Inflammatory macrophage treated with lipopolysaccharide for 4 hours (primary cell): ENCODE measurements at regions not wholly inside any gene's neighbourhood (a gene's known extent, or its start where the extent isn't known, plus 50 kb on each side); places are given as distances from the start of the nearest gene placed in this dataset.
"Not testable (repeated sequence)": the region's sequence is repeated elsewhere in the genome, so short reads cannot be mapped to it uniquely, and the experiment has no call there.

Source experiments
- DNase-seq: peaks from one replicate; pipeline ENCODE4 v3.0.0-alpha.2; 2020

DNA sequence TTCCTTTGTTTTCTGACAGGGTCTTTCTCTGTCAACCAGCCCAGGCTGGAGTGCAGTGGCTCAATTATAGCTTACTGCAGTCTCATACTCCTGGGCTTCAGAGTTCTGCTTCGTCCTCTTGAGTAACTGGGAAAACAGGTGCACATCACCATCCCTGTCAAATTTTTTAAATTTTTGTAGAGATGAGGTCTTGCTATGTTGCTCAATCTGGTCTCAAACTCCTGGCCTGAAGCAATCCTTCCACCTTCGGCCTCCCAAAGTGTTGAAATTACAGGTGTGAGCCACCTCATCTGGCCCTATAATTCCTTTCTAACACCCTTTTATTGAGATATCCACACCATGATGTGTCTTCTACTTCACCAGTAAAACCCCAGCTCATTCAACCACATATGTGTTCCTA, 341.6 kb upstream of the PCSK5 start:
- DNase-seq: no peak

DNA sequence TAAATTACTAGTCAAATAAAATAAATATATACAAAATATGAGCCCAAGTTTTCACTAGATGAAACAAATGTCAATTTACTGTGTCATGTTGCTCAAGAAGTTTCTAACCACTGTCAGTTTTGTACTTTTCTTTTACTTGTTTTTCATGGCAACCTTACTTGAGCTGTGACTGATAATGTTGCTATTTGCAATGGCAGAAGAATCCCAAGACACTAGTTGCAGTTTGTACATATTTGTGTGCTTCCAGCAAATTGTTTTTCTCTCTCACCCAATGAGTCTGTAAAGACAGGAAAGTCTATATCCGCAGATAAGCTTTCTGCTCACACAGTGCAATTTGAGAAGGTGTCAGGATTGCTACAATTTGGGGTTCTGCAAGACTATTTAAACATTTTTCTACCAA, 338.6 kb upstream of the PCSK5 start:
- DNase-seq: no peak

DNA sequence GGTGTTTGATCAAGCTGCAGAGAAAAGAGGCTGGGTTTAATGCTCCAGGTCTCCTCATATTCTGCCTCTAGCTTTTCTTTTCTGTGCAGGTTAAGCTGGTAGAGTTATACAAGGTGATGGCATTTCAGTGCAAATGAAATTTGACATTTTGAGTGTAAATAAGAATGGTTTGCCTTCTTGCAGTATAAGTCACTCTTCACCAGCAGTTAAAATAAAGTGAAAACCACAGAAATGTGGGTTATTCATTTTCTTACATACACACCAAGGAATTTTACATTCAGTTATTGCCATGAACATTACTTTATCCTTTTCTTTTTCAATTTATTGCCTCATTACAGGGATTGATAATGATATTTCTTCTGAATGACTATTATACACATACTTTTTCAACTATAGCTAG, 337.5 kb upstream of the PCSK5 start:
- no peak for DNase-seq

DNA sequence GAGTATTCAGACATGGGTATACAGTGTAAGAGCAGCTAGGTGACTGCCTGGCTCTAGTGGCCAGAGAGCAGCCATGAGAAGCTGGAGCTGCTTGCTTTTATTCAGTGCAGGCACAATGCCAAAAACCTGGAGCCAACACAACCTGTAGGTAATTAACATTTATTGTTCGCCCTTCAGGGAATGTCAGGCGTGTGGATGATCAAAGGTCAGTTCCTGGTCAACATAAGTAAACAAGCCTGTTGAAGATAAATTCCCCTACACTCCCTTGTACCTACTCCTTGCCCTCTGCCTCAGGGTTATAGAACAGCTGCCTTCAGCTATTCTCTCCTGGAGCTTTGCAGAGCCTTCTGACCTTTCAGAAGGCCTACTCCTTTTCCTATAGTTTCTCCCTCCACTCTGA, 323.7 kb upstream of the PCSK5 start:
- DNase-seq: not testable (repeated sequence)

DNA sequence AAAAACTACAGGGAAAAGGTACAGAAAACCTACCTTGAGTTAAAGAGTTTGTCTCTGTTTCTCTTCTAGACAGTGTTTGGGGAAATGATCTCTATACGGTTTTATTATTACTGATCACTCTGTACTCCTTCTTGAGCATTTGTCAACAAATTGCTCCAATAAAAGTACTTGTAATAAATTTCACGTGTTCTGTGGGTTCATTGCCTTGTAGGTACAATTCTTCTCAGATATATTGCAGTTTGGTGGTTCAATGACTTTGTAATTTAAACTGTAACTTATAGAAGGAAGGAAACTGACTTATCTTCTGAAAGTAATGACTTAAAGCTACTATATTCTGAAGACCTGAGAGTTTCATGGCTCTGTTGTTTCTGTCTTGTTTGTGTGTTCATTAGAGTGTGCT, 319.9 kb upstream of the PCSK5 start:
- DNase-seq: no peak

DNA sequence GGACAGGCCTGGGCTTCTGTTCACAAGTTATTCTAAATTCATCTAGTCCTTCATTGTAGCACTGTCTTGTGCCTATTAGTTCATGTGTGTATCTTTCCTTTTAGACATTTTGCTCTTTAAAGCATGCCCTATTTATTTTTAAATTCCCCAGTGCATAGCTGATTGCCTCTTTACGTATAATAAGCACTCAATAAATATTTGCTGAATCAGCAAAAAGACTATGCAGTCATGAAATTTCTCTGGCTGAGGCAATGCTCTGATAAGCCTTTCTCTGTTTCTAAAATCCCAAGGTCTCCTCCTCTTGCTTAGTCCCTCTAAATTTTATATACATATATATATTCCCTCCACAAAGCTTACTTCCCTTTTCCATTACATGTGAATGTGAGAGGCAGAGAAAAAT, 315.9 kb upstream of the PCSK5 start:
- no peak for DNase-seq

DNA sequence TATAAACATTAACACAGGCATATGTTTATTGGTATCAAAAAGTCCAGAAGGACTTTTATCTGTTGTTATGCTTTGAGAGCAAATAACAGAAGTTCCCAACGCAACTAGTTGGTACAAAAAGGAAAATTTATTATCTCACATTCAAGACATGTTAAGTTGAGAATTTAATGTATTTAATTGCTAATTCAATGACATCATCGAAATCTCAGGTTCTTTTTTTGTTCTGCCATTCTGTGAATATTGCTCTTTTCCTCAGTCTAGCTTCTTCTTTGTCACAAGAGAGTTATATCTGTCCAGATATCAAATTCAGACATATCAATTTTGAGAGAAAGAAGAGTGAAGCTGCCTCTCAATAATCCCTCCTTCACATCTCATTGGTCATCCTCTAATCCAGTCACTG, 307.6 kb upstream of the PCSK5 start:
- DNase-seq: no peak

DNA sequence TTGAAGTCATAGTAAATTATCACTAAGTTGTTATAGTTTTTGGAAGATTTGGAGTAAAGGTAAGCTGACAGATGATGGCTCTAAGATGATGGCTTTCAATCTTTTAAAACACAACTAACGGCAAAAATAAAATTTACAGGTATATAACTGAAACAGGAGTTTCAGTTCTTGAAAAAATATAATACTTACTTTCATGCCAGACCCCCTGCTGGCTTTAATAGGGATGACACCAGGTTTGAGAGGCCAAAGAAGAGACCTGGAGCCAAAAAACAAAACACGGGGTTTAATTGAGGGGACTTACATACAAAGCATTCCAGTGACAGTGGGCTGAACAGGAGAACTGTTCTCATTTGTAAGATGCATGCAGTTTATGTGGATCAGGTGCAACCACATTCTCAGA, 301.7 kb upstream of the PCSK5 start:
- DNase-seq: no peak

DNA sequence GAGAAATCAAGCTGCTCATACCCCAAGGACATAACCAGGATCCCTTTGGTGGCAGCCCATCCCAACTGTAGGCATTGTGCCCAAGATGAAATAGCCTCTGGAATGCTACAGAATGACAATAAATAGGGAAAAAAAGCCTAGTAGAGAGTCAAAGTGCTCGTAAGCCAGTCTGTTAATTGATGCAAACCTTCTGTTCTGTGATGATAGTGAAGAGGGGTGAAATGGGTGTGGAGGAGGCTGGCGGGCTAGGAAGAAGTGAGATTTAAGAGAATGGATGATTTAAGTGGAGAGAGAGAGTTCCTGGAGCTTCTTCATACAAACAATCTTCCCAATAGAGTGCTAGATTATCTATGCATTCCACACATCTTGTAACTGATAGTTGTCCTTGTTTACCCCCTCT, 301.0 kb upstream of the PCSK5 start:
- no peak for DNase-seq

DNA sequence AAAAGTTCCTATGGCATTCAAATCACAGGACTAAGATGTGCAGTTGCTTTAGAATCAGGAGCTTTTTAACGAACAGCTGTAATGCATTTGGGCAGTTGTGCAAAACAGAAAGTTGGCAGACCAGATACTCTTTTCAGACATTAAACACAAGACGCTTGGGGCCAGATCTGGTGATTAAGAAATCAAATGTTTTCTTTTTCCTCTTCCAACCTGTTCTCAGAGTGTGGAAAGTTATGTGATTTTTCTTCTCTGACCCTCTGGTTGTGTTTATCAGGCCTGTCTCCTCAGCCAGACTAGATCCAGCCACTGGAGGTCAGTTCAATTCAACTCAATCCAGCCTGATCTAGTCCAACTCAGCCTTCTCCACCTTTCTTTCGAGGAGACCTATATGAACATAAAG, 298.5 kb upstream of the PCSK5 start:
- no peak for DNase-seq

DNA sequence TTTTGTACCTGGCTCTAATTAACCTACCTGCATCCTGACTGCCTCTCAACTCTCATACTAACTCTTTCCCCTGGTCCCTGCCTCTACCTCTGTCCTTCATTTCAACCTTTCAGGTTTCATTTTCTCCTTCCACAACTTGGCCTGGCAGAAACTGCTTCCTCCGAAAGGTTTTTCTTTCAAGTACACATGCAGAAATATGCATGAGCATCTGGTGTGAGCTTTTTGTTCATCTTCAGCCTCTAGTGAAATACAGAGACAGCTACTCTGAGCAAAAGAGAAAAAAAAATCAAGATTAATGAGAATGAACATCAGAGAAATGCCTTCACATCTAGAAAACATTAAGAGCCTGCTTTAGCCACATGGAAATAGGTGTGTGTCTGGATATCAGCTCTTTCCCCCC, 297.9 kb upstream of the PCSK5 start:
- DNase-seq: no peak

DNA sequence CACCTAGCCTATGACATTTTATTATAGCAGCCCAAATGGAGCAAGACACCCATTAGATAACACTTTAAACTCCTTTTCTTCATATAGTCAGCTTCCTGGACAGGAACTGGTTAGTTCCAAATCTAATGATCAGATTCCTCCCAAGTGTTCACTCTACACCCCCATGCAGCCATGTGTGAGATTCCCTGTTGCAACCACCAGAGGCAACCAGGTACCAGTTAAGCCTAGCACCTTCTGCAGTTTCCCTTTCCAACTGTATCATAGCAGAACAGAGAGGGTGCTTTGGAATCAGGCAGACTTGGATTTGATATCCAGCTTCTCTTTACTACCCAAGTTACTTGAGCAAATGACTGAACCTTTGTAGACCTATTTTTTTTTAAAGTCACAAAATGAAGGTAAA, 296.6 kb upstream of the PCSK5 start:
- no peak for DNase-seq

DNA sequence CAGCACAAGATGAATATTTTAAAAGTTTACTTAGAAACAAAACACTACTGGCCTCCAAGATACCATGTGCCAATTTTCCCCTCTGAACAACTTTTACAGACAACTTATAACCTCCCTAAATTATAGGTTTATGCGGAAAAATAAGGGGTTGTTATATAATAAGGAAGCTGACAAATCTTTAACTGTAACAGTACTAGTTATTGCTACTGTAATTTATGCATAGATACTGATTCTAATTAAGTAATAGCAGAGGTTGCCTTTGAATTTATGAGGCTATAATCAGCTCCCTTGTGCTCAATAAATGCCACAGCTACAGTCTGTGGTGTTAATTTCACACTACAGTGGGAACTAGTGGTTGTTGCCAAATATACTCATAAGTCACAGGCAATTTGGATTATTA, 291.3 kb upstream of the PCSK5 start:
- no peak for DNase-seq

DNA sequence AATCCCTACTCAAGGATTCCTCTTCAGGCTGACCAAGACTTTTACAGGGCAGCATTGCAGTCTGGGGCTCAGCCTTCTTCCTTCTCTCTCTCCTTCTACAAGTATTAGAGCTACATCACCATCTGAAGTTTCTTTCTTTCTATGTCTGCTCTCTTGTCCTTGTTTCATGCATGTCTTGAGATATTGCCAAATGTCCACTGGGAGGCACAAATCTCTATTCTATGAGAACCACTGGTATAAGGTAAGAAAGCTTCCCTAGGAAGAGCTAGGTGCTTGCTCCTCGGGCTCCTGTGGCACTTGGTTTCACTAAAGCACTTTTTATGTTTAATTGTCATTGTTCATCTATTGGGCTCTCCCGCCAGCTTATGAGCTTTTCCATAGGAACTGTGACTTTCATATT, 289.2 kb upstream of the PCSK5 start:
- DNase-seq: peak; percentile 5

DNA sequence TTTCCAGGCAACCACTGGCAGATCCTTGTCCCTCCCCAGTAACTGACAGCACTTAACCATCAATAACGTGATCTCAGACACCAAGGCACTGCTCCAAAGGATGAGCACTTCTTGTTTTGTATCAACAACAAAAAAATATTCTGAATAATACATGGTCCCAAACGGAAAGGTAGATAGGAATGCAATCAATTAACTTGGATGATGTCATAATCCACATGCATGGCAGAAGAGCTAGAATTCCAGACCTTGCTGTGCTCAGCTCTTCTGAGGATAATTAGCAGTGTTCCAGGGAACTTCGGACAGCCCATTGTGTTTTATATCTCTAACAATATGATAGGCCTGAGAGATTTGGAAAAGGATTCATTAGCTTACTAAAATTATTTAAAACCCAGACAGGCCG, 288.4 kb upstream of the PCSK5 start:
- DNase-seq: no peak

DNA sequence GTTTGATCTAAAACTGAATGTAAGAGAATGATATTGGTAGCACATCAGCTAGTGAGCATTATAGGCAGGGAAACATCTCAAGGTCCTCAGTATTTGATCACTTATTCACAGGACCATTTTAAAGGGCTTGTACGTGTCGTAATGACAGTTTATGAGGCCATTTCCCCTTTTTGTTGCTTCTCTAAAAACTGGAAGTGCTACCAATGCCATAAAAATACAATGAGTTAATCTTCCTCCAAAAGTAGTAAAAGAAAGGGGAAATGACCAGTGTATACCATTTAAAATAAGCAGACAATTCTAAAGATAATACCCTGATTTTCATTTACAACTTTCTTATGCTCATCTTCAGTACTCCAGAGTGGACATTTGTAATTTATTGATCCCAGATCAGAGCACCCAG, 285.8 kb upstream of the PCSK5 start:
- peak; percentile 86 for DNase-seq

DNA sequence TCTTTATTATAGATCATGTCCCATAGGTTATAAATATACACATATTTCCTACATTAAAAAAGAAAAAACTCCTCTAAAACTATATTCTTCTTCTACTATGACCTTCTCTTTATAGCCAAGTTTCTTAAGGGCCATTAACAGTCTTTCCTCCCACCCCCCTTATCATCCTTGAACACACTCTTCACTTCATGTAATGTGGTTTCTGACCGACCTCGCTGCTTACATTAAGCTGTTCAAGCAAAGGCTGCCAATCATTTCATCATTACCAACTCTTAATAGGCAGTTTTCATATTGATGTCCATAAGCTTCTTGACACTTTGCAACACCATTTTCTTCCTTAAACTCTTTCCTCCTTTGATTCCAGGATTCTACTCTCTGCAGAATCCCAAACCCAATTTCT, 283.0 kb upstream of the PCSK5 start:
- DNase-seq: no peak

DNA sequence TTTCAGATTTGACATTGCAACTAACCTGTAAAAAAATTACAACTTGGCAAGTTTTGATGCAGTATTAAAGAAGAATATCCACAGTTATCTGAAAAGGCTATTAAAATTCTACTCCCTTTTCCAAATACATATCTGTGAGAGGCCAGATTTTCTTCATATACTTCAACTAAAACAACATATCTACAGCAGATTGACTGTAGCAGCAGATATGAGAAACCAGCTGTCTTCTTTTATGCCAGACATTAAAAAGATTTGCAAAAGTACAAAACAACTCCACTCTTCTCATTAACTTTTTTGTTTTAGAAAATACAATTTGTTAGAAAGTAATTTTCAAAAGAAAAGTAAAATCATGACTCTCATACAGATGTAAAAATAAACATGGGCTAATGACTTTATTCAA, 281.1 kb upstream of the PCSK5 start:
- DNase-seq: no peak

DNA sequence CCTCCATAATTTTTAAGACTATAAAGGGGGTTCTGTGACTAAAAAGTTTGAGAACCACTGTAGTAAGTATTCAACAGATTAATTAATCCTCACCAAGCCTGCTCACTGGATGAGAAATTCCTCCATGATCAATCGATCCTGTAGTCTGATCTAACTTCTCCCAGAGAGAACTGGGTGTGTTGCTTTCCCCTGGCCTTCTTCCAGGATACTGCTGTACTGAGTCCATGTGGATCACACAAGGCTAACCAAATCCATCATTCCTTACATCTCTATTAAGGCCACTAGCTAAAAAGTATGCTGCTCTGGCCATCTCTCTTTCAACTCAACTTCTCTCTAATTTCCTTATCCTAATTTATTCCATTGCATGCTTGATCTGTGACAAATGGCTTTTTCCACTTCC, 280.2 kb upstream of the PCSK5 start:
- DNase-seq: no peak

DNA sequence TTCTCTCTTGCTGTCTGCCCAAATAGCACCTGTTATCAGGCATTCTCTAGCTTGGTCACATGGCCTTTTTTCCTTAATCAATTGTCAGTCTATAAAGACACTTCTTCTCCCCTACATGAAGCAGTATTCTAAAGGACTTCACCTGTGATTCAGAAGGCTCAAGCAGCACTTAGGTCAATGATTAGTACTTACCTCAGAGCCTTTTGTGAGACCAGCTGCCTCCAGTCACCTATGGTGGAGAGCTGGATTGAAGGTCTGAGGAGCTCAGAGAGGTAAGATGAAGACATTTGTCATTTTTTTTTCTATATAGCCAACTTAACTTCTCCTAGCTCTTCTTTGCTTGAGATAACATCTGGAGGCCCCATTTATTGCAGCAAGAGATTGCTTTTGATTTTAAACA, 278.3 kb upstream of the PCSK5 start:
- DNase-seq: no peak

DNA sequence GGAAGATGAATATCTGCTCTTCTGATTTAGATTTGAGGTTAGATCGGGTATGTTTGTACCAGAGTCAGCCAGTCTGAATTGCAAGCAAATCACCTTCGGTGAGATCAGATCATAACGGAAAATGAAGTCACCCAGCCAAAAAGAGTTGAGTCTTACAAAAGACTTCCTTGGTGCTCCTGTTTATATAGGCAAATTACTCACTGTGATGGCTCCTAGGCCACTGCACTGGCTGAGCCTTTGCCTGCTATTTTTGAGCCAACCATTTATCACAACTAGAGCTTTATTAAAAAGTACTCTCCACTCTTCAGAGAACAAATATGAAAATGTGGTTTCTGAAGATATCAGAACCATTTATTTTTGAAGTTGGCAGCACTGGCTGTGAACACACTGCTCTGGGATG, 277.7 kb upstream of the PCSK5 start:
- DNase-seq: no peak

DNA sequence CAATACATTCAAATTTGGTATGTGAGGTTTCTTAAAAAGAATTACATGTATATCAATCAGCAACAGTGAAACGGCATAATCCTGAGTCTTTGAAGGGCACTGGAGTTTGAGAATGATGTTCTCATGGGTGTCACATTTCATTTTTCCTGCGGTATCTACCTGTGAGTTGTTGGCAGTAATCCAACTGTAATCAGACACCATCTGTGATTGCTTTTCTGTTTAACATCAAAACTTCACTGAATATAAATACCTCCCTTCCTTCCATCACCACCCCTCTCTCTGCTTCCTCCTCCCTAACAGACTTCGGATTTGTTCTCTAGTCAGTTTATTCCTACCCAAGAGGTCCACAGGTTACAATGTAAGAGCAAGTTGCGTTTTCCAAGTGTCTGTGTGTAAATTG, 275.2 kb upstream of the PCSK5 start:
- no peak for DNase-seq

DNA sequence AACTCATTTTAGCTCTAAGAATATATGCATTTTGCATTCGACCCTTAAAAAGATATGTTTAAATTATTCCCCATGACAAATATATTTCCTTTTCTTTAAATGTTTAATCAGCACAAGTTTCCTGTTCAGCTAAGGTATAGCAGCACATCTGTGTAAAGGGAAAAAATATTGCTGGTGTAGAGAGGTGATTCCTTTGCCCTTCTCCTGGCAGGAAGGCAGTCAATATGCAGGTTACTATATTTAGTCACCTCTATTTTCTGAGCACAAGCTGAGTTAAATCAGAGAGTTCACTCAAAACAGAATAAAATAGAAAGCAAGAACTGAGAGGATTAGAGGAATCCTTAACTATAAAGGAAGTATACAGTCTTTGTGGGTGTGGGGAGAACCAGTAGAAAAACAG, 274.4 kb upstream of the PCSK5 start:
- DNase-seq: no peak

DNA sequence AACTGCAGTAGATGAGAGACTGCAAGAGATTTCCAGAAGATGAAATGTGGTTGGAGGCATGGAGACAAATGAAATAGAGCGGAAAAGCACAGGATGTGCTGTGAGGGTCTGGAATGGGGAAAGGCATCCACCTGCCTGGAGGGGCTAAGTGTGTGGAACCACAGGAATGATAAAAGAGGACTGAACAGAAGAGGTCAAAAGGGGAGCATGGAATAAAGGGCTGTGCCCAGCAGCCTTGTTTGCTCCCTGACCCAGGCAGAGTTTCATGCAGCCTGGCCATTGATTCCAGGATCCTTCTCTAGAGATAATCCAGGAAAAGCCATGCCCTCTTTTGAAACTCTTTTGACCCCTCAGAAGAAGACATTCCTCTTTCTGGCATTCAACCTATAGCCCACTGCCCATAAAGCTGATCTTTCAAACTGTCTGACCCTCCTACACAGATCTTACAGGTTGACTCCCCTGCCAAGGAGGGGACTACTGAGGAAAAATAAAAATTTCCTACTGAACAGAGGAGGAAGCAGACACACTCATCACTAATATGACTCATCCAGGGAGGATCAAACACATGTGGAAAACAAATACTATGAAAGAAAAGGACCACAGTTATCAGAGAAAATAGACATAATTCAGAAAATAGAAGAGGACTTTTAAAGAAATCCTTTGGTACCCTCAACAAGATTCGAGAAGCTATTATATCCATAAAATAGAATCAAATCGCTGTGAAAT, 273.5 kb upstream of the PCSK5 start:
- DNase-seq: no peak

DNA sequence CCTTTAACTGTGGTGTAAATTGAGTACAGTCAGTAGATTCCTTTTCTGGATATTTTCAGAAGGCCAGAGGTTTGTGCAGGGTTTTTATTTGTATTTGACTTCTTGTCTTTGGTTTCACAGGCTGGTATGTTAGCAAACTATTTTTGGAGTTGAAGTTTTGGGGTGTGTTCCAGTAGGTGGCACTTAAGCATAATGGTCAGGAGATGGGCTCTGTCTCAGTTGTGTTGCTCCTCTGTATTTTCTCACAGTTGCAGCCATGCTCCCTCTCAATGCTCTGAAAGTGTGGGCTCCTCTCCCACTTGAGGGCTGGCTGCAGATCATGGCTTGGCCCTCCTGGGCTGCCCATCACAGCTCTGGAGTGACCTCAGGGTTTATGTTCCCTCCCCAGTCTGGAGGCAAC, 267.0 kb upstream of the PCSK5 start:
- no peak for DNase-seq

DNA sequence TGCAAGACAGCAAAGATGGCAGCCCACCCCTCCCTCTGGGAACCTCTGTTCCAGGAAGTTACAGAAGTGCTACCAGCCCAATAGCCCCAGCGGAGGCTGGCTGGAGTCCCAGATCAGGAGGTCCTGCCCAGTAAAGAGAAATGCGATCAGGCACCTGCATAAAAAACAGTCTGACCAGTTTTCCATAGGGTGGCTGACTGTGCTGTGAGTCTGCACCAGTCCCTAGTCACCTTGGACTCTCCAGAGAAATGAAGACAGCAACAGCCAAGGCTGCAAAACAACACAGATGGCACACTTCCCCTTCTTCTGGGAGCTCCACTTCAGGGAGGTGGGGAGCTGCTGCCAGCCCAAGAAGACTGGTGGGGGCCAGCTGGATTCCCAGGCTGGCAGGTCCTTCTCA, 265.5 kb upstream of the PCSK5 start:
- DNase-seq: no peak
